Kidney (tissue), 13 donors: ENCODE measurements at regions not wholly inside any gene's neighbourhood (a gene's known extent, or its start where the extent isn't known, plus 50 kb on each side); places are given as distances from the start of the nearest gene placed in this dataset.

Experiments used
- DNase-seq, 5 donors: peaks; one replicate each; pipeline ENCODE4 v3.0.0-alpha.2; 2013 to 2020
- FAIRE-seq: peaks from 2 replicates; lab custom pipeline; 2012; peaks lifted over from hg19 to GRCh38; lab: Jason Lieb, UNC
- H3K27ac ChIP-seq, 2 donors: one replicate each; pipeline ENCODE4 v1.7.0; 2013; ENCODE audit warnings: low read depth in 2 of 2, low read length in 2 of 2, inconsistent platforms in 1 of 2
- H3K27me3 ChIP-seq: one replicate; pipeline ENCODE4 v1.7.1; 2013; ENCODE audit warnings: low read length, inconsistent platforms; ENCODE audit not compliant: control insufficient read depth, insufficient read depth
- H3K36me3 ChIP-seq, 3 donors: one replicate each; pipeline versions ENCODE4 v1.7.0 to v1.7.1; 2013; ENCODE audit warnings: low read length in 3 of 3, control low read depth in 1 of 3, inconsistent platforms in 1 of 3; ENCODE audit not compliant: insufficient read depth in 3 of 3, control insufficient read depth in 2 of 3
- H3K4me1 ChIP-seq, 3 donors: one replicate each; pipeline versions ENCODE4 v1.7.0 to v1.7.1; 2013; ENCODE audit warnings: low read length in 3 of 3, inconsistent platforms in 1 of 3, low read depth in 1 of 3; ENCODE audit not compliant: control insufficient read depth in 2 of 3, insufficient read depth in 2 of 3
- H3K4me3 ChIP-seq, 3 donors: one replicate each; pipeline versions ENCODE4 v1.7.0 to v1.8.1; 2013; ENCODE audit warnings: low read length in 3 of 3, control low read depth in 1 of 3, inconsistent platforms in 1 of 3
- H3K9ac ChIP-seq, 3 donors: one replicate each; pipeline versions ENCODE4 v1.7.0 to v1.7.1; 2013; ENCODE audit warnings: low read length in 3 of 3, control low read depth in 1 of 3, inconsistent platforms in 1 of 3
- H3K9me3 ChIP-seq, 3 donors: one replicate each; pipeline versions ENCODE4 v1.7.0 to v1.7.1; 2013; ENCODE audit warnings: low read length in 3 of 3, control low read depth in 1 of 3, inconsistent platforms in 1 of 3; ENCODE audit not compliant: control insufficient read depth in 2 of 3, insufficient read depth in 1 of 3
- intact Hi-C: fragments of 100-400 bp; cut with DNase I; formaldehyde crosslinking; loops from one replicate; pipeline ENCODE4 v1.11.1; 2022
- TF ChIP-seq, protein P1 (sequence below): IDR thresholded peaks from 3 replicates; pipeline ENCODE4 v1.5.1; 2012; ENCODE audit warnings: mild to moderate bottlenecking, moderate library complexity, borderline replicate concordance; ENCODE audit not compliant: insufficient read depth; ENCODE audit errors: extremely low read depth
- donor health status: control.
- donor health status: control.
- donor health status: control.
- donor health status: control.
- donor health status: control.
- donor health status: DM: yes; HTN: yes; CAD: no.
- donor health status: Normal renal cell carcinoma (clear cell type).

GRCh38 chr6:113744861-113745260 lies 112.3 kb upstream of the MARCKS start:
- no peak for DNase-seq
- Histone ChIP-seq H3K27me3 (no peaks in the 10 kb centered on the region), H3K4me3 (no peak overlapping the region), H3K27ac (no peak overlapping the region), H3K4me1 (no peaks in the 10 kb centered on the region), H3K36me3 (no peaks in the 10 kb centered on the region), H3K9ac (no peak overlapping the region), H3K9me3 (no peaks in the 10 kb centered on the region)
- no peak for FAIRE-seq
- intact Hi-C loops, result no loop called here
- TF ChIP-seq, protein P1, sequence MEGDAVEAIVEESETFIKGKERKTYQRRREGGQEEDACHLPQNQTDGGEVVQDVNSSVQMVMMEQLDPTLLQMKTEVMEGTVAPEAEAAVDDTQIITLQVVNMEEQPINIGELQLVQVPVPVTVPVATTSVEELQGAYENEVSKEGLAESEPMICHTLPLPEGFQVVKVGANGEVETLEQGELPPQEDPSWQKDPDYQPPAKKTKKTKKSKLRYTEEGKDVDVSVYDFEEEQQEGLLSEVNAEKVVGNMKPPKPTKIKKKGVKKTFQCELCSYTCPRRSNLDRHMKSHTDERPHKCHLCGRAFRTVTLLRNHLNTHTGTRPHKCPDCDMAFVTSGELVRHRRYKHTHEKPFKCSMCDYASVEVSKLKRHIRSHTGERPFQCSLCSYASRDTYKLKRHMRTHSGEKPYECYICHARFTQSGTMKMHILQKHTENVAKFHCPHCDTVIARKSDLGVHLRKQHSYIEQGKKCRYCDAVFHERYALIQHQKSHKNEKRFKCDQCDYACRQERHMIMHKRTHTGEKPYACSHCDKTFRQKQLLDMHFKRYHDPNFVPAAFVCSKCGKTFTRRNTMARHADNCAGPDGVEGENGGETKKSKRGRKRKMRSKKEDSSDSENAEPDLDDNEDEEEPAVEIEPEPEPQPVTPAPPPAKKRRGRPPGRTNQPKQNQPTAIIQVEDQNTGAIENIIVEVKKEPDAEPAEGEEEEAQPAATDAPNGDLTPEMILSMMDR, result no peak

GRCh38 chr6:113750151-113750855 lies 106.8 kb upstream of the MARCKS start:
- TF ChIP-seq, protein P1, result no peak
- no peaks in the 10 kb centered on the region for H3K36me3 ChIP-seq
- H3K4me1 ChIP-seq, result no peaks in the 10 kb centered on the region
- no peaks in the 10 kb centered on the region for H3K9me3 ChIP-seq
- H3K27me3 ChIP-seq, result no peaks in the 10 kb centered on the region
- FAIRE-seq (no peak), DNase-seq (no peak)
- no peak overlapping the region for H3K4me3 ChIP-seq
- intact Hi-C loops, result no loop called here
- H3K9ac ChIP-seq, result no peak overlapping the region
- no peak overlapping the region for H3K27ac ChIP-seq

GRCh38 chr6:113754291-113754690 lies 102.9 kb upstream of the MARCKS start:
- no peak overlapping the region for H3K9ac ChIP-seq
- no peaks in the 10 kb centered on the region for H3K36me3 ChIP-seq
- H3K4me1 ChIP-seq, result no peaks in the 10 kb centered on the region
- intact Hi-C loops, result no loop called here
- no peak overlapping the region for H3K4me3 ChIP-seq
- FAIRE-seq (no peak), DNase-seq (no peak)
- TF ChIP-seq, protein P1, result no peak
- H3K9me3 ChIP-seq, result no peaks in the 10 kb centered on the region
- no peaks in the 10 kb centered on the region for H3K27me3 ChIP-seq
- H3K27ac ChIP-seq, result no peak overlapping the region
